ENCODE measurements at regions not wholly inside any gene's neighbourhood (a gene's known extent, or its start where the extent isn't known, plus 50 kb on each side); places are given as distances from the start of the nearest gene placed in this dataset.
"Not testable (repeated sequence)": the region's sequence is repeated elsewhere in the genome, so short reads cannot be mapped to it uniquely, and the experiment has no call there.

DNA sequence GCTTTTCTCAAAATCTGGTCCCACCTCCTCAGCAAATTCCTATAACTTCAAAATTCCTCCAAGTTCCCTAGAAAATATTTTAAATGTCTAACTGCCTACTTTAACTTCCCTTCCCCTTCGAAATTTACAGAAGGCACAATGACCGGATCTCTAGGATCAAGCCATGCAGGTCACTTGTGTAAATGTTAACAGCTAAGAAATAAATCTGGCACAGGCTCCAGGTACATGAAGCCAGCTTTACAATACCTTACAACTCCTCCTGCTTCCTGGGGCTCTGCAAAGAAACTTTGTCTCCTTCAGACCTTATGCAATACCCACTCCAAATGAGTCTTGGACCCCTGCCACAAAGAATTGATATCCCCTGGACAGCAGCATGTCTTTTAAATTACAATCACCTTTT lies 1164.2 kb downstream of the BRINP3 start:
- DNase-seq: no peak

DNA sequence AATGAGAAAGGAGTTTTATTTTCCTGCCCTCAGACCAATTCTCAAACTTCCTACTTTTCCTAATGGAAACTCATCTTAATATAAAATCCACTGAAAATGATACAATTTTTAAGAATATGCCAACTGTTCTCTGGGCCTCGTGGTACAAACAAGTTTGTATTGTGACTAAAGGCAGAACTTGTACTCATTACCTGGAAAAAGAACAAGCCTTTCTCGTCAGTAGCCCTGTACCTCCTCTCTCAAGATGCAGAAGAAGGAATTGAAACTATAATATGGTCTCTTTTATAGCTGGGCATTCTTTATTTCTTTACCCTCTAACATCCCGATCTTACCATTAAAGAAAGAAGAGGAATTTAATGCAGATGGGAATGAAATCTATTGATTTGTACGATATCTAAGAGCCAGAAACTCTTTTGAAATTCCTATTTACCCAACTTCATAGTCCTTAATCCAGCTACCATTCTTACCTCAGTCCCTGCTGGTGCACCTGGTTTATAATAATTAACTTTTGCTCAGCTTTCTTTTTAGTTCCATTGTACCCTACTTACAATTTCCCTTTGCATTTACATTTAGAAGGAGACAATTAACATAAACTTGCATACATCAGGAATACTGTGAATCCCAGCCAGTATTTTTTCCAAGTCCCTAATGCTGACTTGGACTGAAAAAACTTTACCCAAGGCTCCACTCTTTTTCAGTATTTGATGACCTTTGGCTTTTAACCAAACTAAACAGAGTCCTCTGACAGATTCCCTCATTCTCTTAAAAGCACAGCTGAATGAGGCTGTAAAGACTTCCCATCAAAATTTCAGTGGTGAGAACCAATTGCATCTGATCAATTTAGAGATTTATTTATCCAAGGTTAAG lies 1162.4 kb downstream of the BRINP3 start:
- DNase-seq: no peak

DNA sequence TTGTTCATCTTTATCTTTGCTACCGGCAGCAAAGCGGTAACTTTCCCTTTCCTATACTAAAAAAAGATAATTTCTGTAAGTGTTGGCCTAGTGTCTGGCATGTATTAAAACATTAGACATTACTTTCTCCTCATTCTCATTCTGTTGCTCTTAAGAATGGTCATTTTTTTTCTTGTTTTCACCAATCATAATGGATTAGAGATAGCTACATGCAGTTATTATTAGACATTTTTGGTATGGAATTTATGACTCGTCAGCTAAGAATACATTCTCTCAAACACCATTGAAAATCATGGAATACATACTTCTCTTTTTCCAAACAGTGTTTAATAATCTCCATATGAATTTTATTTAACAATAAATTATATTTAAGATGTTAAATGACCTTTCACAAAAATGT lies 1154.6 kb downstream of the BRINP3 start:
- DNase-seq: no peak

DNA sequence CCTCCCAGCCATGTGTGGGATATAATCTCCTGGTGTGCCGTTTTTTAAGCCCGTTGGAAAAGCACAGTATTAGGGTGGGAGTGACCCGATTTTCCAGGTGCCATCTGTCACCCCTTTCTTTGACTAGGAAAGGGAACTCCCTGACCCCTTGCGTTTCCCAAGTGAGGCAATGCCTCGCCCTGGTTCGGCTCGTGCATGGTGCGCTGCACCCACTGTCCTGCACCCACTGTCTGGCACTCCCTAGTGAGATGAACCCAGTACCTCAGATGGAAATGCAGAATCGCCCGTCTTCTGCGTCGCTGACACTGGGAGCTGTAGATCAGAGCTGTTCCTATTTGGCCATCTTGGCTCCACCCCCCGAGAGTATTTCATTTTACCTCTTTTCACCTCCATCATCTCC lies 1146.6 kb downstream of the BRINP3 start:
- DNase-seq: not testable (repeated sequence)

DNA sequence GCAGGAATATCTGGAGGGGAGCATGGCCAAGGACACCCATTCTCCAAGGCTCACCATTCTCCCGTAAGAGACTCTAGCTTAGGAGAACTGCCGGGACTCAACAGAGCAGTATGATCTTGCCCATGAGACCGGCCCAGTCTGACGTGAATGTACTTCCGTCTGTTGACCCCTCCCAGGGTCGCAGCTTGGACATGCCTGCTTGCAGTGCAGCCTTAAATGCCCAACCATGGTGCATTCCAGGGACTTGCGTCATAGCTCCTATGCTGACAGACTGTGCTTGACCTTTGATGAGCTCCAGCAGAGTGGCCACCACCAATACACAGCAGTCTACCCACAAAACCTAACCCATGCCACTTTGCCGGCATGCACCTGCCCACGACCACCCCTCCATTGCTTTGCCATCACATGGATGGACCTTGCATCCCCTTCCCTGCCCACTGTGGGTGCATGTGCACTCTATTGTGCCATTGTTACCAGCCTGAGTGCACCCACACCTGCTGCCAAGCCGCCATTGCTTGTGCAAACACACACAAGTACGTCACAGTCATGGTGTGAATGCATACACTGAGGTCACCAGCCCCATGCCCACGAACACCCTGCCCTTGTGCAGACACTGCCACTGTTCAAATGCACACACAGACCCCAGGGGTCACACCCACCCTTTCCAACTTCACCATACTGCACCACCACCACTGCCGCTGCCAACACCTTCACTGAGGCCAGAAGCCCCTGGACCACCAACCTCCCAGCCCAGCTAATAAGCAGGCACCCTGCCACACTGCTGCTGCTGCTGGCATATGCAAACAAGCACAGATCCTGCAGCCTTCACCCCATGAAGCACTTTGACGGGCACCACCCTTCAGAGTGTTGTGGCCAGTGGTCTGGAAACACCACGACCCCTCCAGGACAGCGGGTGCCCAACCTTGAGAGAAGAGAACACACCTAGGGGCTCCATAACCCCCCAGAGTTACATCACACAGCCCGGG lies 1141.3 kb downstream of the BRINP3 start:
- DNase-seq: no peak

DNA sequence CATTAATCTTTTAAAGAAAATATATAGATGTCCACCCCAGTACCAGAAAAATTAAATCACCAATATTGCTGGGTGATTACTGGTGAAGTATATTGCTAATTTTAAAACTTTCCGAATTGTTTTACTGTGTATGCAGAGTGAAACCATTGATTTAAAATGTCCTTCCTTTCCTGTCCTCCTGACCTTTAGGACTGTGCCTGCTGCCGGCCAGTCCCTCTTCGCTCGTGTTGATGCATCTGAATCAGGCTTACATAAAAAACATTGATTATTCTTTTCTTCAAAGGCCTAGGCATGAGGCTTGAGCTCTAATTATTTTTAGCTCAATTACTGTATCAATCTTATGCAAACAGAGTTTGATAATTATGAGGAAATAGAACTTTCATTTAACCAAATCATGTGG lies 1128.1 kb downstream of the BRINP3 start:
- DNase-seq: no peak

DNA sequence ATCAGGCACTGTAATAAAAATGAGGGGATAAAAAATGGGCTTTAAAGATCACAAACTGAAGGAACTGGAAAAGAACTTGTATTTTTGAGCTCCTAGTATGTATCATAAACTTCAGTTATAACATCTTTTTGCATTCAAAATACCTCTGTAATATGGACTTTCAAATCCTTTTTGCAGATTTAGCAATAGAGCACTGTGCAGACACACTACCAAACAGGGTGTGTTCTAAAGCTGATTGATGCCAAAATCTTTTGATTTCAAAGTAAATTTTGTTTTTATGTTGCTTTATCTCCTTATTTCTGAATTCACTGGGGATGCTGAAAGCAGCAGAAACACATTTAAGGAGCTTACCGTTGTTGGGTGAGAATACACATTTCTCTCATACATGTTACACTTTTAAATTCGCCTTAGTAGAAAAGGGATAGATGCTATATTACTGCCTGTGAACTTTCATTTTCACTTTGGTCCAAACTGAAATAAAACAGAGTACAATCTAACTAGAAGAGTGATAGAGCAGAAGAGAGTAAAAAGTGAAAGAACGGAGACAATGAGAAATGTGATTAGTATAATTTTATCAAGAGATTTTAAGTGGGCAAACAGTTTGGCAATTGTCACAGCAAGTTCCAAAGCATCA lies 1126.6 kb downstream of the BRINP3 start:
- DNase-seq: no peak

DNA sequence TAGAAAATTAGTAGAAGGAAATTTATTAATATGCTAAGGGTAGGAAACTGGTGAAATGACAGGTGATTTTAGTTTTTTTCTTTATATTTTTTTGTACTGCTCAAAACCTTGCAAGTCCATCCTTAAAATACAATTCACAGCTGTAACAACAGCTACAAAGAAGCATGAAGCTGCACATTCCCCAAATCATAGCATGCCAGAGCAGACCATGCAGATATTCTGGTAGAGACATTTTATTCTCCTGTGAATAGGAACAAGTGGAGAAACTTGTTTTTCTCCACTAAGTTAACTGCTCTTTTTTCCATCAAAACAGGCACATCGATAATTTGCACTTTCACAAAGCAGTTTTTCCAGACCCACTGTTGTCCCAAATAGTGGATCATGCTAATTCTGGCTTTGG lies 1125.7 kb downstream of the BRINP3 start:
- no peak for DNase-seq

DNA sequence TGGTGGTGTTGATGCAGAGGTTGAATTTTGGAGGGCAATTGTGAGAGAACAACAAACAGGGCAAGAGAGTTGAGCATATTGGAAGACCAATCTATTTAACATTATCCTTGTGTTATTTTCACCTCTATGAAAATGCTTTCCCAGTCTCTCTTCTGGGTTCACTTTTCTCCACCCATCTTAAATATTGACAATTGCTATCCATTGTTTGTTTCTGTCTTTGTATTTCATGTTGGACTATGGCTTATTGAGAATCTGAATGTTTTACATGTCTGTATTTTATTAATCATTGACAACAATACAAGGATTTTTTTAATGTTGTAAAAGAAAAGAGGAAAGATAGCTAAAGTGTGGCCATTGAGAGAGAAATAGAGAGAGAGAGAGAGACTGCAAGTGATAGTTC lies 1121.5 kb downstream of the BRINP3 start:
- DNase-seq: no peak

DNA sequence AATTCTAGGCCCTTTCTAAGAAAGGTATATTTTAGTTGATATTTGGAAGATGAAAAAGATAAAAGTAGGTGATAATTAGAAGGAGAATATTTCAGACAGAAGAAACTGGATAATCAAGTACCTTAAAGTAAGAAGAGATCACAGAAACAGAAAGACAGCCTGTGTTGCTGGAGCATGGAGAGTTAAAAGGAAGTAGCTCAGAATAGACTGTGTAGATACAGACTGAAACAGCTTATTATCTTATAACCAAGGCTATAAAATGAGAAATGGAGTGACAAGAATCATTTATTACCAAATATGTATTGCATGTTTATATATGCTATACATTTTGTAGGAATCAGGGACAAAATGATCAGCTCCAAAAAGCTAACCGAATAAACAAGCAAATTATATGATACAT lies 1120.3 kb downstream of the BRINP3 start:
- no peak for DNase-seq

DNA sequence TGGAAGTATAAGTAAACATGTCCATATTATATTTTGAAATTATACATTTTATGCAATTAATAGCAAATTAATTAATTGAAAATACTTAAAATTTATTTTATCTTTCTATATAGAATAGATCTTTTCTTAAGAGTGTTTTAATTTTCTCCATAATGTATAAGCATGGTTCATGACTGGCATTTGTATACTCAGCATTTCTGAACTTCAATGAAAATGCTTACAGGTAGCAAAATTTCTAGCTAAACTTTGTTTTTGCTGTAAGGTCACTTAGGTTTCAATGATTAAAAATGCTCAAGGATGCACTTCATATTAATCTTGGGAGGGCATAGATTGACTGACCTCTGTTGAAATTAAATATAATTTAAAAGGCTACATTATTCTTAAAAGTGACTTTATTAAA lies 1108.1 kb downstream of the BRINP3 start:
- DNase-seq: no peak

DNA sequence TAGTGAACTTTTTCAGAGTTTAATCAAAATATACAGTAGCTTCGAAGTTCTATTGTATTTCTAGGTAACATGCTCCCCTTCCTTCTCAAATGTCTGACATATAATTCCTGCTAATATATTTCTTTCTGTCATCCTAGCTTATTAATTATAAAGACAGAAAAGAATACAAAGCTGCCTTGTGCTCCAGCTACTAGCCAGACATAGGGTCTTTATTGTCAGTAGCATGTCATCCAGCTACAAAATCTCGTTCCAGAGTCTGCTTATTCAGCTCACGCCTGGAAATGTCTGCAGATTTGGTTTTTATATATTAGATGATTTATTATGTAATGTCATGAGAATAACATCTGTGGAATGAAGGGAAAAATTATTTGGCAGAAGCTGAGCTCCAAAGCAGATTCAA lies 1102.8 kb downstream of the BRINP3 start:
- DNase-seq: no peak

DNA sequence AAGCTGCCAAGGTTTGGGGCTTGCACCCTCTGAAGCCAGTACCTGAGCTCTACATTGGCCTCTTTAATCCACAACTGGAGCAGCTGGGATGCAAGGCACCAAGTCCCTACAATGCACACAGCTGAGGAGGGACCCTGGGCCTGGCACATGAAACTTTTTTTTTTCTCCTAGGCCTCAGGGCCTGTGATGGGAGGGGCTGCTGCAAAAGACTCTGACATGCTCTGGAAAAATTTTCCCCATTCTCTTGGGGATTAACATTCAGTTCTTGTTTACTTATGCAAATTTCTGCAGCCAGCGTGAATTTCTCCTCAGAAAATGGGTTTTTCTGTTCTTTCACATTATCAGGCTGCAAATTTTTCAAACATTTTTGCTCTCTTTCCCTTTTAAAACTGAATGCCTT lies 1072.2 kb downstream of the BRINP3 start:
- no peak for DNase-seq

DNA sequence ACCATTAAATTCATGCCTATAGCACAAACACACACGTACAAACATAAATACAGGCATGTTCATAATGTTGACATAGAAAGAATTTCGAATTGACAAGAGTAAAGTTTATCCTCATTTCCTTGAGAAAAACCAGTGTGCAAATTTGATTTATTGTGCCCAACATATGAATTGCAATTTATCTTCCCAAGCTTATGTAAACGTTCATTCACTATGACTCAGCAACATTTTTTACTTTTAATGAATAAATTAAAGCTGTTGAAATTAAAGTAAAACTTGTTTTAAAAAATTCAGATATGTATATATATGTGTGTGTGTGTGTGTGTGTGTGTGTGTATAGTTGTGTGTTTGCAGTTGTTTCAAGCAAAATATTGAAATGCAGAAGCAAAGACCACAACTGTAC lies 1067.9 kb downstream of the BRINP3 start:
- DNase-seq: no peak

DNA sequence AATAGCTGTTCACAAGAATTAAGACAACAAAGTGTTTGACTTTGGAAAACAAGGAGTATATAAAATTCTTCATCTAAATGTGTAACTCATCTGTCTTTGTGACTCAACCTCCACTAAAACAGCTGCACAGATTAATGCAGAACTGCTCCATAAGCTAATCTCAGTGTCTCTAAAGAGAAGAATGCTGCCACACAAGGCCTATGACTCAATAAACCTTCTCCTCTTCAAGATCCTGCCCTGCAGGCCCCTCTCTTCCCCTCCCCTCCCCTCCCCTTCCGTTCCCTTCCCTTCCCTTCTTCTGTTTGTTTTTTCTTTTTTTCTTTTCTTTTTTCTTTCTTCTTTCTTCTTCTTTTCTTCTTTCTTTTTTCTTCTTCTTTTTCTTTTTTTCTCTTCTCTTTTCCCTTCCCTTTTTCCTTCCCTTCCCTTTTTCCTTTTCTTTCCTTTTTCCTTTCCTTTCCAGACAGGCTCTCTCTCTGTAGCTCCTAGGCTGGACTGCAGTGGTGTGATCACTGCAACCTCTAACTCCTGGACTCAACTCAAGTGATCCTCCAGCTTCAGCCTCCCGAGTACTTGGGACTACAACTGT lies 1052.8 kb downstream of the BRINP3 start:
- no peak for DNase-seq

DNA sequence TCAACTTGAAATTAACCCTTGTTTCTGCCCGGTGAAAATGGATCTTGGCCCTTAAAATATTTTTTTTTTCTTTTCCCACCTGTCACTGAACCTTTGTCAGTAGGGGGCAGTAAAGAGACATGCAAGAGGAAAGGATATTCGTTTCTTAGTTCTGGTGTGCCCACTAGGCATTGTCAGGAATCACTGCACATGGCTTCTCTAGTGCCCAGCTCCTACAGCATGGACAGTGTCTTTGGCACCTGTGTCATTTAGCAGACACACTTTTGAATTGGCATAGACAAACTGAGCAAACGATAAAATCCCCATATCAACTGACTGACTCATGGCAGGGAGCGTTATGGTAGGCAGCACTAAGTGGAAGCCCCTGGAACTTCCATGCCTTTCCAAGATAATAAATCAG lies 1048.1 kb downstream of the BRINP3 start:
- DNase-seq: no peak

DNA sequence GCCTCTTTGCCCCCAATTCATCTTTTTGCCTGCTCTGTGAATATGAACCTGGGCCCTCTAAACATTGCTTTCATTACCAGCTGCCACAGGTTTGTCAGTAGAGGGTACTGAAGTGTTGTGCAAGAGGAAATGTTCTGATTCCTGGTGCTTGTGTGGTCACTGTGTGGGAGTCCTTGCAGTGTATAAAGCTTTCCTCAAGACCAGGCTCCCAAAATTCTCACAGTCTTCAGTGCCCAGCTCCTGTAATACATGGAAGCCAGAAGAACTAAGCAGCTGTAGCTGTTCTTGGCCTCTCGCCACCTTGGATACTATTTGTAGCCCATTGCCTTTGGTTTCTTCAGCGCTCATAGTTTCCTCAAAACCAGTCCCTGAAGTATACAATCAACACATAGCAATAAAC lies 1046.2 kb downstream of the BRINP3 start:
- no peak for DNase-seq

DNA sequence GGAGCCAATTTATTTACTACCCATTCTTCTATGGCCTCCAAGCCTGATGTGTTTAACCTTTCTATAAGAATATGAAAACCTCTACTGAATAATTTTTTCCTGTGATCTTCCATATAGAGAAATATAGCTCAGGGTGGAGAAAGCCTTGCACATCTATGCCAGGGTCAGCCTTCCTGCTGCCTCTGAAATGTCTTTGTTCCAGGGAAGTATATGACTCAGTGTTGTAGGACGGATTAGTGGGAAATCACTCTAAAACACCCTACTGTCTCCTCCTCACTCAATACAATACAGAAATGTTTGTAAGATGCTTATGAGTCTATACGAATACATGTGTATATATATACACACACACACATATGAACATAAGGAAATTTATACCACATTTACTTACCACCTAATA lies 1044.9 kb downstream of the BRINP3 start:
- DNase-seq: no peak

DNA sequence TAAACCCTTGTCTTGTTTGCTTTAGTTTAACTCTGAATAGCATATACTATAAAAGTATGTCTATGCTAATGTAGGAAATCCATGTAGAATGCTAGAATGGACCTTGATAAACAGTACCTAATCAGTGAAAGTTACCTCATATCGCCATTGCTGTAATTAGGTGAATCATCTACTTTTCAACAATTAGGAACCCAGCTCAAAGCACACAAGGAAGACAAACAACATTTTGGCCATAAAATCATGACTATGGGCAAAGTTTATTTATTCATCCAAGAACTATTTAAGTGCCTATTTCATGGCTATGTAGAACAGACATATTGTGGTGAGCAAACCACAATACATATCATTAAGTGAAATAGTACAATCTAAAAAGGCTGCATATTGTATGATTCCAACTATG lies 1043.2 kb downstream of the BRINP3 start:
- no peak for DNase-seq

DNA sequence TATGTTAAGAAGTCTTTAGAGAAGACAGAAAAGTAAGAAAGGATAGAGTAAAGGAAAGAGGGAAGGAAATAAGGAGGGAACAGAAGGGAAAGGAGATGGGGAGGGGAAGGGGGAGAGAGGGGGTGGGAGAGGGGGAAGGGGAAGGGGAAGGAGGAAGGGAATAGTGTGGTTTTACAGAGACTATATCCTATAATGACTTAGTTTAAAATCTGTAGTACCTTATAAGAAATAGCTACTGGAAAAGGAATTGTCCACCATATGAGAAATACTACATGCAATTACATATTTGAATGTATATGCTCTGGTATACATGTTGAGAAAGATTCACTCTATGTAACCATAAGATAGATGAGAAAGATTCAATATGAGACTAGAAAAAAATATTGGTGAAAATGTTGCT lies 1042.3 kb downstream of the BRINP3 start:
- no peak for DNase-seq

DNA sequence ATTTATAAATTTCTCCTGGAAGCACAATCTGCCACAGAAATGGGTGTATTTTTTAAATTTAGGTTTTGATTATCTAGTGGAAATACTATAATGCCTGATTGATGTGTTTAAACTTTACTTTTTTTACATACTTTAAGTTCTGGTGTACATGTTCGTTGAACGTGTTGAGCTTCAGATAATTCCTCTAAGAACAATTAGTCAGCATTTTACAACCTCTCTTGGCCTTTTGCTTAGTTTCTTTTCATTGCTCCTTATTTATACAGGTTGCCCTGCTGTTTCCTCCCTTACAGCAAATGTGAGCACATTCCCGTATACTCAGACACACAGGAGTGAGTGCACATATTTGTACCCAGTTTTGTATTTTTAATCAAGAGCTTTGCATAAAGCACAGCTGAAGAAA lies 1038.9 kb downstream of the BRINP3 start:
- DNase-seq: no peak

DNA sequence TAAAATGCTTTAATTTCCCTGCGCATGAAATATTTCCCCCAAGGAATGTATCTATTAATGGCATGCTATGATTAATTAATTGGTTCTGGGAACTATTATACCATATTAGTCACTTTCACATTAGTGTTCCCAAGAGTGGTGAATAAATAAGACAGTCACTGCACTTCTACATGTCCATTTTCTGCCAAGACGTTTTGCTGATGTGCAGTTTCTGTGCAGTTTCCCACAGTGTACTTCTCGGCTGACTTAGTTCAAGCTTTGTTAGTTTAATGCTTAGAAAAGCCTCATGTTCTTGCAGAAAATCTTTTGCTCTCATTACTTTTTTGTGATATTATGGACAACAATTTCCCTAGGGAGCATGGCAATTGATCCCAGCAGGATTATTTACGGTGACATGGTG lies 1014.5 kb downstream of the BRINP3 start:
- DNase-seq: no peak

DNA sequence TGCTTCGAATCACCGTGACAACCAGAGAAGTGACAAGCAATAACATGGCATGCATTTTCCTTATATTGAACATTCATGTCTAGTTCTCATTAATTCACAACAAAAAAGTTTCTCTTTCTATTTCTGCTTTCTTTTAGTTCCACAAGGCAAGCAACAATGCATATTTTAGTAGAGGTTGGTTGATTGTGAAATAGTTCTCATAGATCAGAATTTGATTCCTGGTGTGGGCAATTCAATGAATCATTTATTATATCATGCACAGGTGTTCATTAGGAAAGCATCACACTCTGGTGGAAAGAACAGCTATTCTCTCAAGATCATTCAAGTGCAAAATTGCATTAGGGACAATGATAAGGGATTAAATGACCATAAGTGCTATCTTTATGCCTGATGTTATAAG lies 980.9 kb downstream of the BRINP3 start:
- DNase-seq: no peak
